SU-DHL-6 (cell line): ENCODE measurements at regions not wholly inside any gene's neighbourhood (a gene's known extent, or its start where the extent isn't known, plus 50 kb on each side); places are given as distances from the start of the nearest gene placed in this dataset.

Experiments used
- H2AFZ ChIP-seq: fragments of 200-600 bp; sonication (generic); 2 replicates; pipeline ENCODE4 v1.6.1; 2014; ENCODE audit warnings: low read depth, mild to moderate bottlenecking, moderate library complexity, mixed read lengths, antibody characterized with exemption, low read length; ENCODE audit not compliant: severe bottlenecking
- H3F3A ChIP-seq: fragments of 200-600 bp; shearing (Covaris generic); 2 replicates; pipeline ENCODE4 v1.6.0; 2016; ENCODE audit warnings: antibody characterized with exemption, mild to moderate bottlenecking; ENCODE audit not compliant: insufficient read depth
- H3K27ac ChIP-seq: fragments of 200-600 bp; sonication (generic); 2 replicates; pipeline ENCODE4 v1.5.1; 2016; ENCODE audit warnings: low read depth, mild to moderate bottlenecking, low read length, moderate library complexity, mixed read lengths
- H3K27me3 ChIP-seq: fragments of 200-600 bp; sonication (generic), shearing (Covaris generic); 2 replicates; pipeline ENCODE4 v1.6.0; 2014; ENCODE audit warnings: mild to moderate bottlenecking, low read length
- H3K36me3 ChIP-seq: fragments of 200-600 bp; sonication (generic); 2 replicates; pipeline ENCODE4 v1.6.1; 2014; ENCODE audit warnings: mild to moderate bottlenecking, low read length, mixed read lengths
- H3K4me2 ChIP-seq: fragments of 300-600, 200-600 bp; shearing (Covaris generic), sonication (generic); 2 replicates; pipeline ENCODE4 v1.6.0; 2014; ENCODE audit warnings: low read length, low read depth, mild to moderate bottlenecking; ENCODE audit not compliant: poor library complexity, severe bottlenecking
- H3K4me3 ChIP-seq: fragments of 200-600 bp; sonication (generic); 2 replicates; pipeline ENCODE4 v1.5.1; 2014; ENCODE audit warnings: antibody characterized with exemption, low read length, mild to moderate bottlenecking, mixed read lengths; ENCODE audit not compliant: insufficient read depth, poor library complexity, severe bottlenecking
- H3K79me2 ChIP-seq: fragments of 200-600 bp; sonication (generic); 2 replicates; pipeline ENCODE4 v1.6.1; 2014; ENCODE audit warnings: mild to moderate bottlenecking, low read length, moderate library complexity; ENCODE audit not compliant: insufficient read depth
- H3K9ac ChIP-seq: fragments of 200-600 bp; sonication (generic); 2 replicates; pipeline ENCODE4 v1.7.0; 2014; ENCODE audit warnings: mild to moderate bottlenecking, low read length
- H3K9me2 ChIP-seq: fragments of 200-600 bp; sonication (generic); replicated peaks from 2 replicates; pipeline ENCODE4 v1.6.1; 2014; ENCODE audit warnings: low read length; ENCODE audit not compliant: insufficient read depth
- H3K9me3 ChIP-seq: fragments of 200-600 bp; sonication (generic); 2 replicates; pipeline ENCODE4 v1.6.1; 2014; ENCODE audit warnings: low read length, mixed read lengths; ENCODE audit not compliant: insufficient read depth
- H4K20me1 ChIP-seq: fragments of 200-600 bp; sonication (generic); 2 replicates; pipeline ENCODE4 v1.6.1; 2014; ENCODE audit warnings: low read depth, mild to moderate bottlenecking, antibody characterized with exemption, low read length, moderate library complexity, mixed read lengths
- EZH2phosphoT487 ChIP-seq: fragments of 200-600 bp; sonication (generic), shearing (Covaris generic); conservative IDR thresholded peaks from 2 replicates; pipeline ENCODE4 v1.6.1; 2018; ENCODE audit warnings: mild to moderate bottlenecking, antibody characterized with exemption, low read length, moderate library complexity, mixed read lengths
- TF ChIP-seq, protein P1 (sequence below): fragments of 200-600 bp; sonication (generic); IDR thresholded peaks from one replicate; pipeline ENCODE4 v1.5.1; 2017; ENCODE audit warnings: antibody characterized with exemption, mild to moderate bottlenecking, low read length, moderate library complexity; ENCODE audit not compliant: insufficient read depth, poor library complexity, severe bottlenecking

DNA sequence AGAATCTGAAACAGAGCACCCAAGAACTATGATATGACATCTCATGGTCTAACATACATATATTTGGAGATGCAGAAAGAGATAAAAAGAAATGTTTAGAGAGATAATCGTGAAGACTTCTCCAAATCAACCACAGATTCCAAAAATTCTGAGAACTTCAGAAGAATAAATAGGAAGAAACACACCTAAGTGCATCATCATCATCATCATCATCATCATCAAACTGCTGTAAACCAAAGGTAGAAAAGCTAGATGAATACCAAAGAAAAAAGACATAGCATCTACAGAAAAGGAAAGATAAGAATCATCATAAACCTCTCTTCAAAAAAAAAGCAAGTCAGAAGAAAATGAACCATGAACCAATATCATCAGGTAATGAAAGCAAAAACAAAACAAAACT is 124.2 kb downstream of the PPP1R3A start:
- Histone ChIP-seq H3K27me3 (no peaks in the 10 kb centered on the region), H3K9me2 (no peaks in the 10 kb centered on the region), H3K9me3 (no peaks in the 10 kb centered on the region), H2AFZ (no peak overlapping the region), H4K20me1 (no peaks in the 10 kb centered on the region), H3K79me2 (no peaks in the 10 kb centered on the region), H3K4me2 (no peak overlapping the region), H3K36me3 (no peaks in the 10 kb centered on the region), H3K4me3 (no peak overlapping the region), H3K9ac (no peak overlapping the region), H3F3A (no peaks in the 10 kb centered on the region), H3K27ac (no peak overlapping the region)
- TF ChIP-seq EZH2phosphoT487, result no peak
- TF ChIP-seq, protein P1, sequence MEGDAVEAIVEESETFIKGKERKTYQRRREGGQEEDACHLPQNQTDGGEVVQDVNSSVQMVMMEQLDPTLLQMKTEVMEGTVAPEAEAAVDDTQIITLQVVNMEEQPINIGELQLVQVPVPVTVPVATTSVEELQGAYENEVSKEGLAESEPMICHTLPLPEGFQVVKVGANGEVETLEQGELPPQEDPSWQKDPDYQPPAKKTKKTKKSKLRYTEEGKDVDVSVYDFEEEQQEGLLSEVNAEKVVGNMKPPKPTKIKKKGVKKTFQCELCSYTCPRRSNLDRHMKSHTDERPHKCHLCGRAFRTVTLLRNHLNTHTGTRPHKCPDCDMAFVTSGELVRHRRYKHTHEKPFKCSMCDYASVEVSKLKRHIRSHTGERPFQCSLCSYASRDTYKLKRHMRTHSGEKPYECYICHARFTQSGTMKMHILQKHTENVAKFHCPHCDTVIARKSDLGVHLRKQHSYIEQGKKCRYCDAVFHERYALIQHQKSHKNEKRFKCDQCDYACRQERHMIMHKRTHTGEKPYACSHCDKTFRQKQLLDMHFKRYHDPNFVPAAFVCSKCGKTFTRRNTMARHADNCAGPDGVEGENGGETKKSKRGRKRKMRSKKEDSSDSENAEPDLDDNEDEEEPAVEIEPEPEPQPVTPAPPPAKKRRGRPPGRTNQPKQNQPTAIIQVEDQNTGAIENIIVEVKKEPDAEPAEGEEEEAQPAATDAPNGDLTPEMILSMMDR, result no peak

DNA sequence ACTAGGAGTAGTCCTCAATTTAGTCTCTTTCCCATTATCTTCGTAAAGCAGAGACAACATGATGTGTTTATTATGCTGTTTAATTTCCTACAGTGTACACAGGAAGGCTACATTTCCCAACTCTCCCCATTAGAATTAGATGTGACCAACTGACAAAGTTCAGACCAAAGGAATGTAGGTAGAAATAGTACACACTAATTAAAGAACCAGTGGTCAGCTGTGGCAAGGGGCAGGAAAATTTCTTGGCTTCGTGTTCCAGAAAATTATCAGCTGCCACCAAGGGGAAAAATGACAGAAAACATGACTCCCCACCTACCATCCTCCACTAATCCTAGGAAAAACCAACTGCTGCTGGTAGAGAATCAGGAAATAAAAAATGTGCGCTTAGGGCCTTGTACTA is 125.6 kb downstream of the PPP1R3A start:
- H3K4me2 ChIP-seq, result no peak overlapping the region
- no peaks in the 10 kb centered on the region for H4K20me1 ChIP-seq
- H3K9me3 ChIP-seq, result no peaks in the 10 kb centered on the region
- no peaks in the 10 kb centered on the region for H3K36me3 ChIP-seq
- no peak overlapping the region for H2AFZ ChIP-seq
- no peaks in the 10 kb centered on the region for H3K9me2 ChIP-seq
- no peak overlapping the region for H3K9ac ChIP-seq
- H3K27ac ChIP-seq, result no peak overlapping the region
- H3F3A ChIP-seq, result no peaks in the 10 kb centered on the region
- H3K79me2 ChIP-seq, result no peaks in the 10 kb centered on the region
- TF ChIP-seq EZH2phosphoT487, result no peak
- TF ChIP-seq, protein P1, result no peak
- no peak overlapping the region for H3K4me3 ChIP-seq
- no peaks in the 10 kb centered on the region for H3K27me3 ChIP-seq

DNA sequence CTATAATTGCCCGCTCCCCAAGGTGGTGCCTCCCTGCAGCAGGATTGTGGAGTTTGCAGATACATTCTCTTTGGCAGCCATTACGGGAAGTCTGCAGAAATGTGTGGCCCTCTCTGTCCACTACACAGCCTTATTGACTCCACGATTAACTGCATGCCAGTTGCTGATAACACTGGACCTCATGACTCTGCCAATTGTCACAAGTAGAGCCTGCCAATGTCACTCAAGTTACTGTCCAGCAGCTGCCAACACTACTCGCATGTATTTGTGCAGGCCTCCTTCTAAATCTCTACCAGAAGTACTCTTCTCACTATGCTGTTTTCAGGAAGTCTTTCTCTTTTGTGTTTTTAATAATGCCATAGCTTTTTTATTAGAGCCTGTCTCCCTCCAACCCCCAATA is 128.8 kb downstream of the PPP1R3A start:
- Histone ChIP-seq H3F3A (no peaks in the 10 kb centered on the region), H3K27ac (no peak overlapping the region), H4K20me1 (no peaks in the 10 kb centered on the region), H3K9me2 (no peaks in the 10 kb centered on the region; the same call in 1 of the 2 replicates), H3K4me3 (no peak overlapping the region), H3K36me3 (no peaks in the 10 kb centered on the region), H2AFZ (no peak overlapping the region), H3K4me2 (no peak overlapping the region), H3K27me3 (no peaks in the 10 kb centered on the region), H3K9me3 (no peaks in the 10 kb centered on the region), H3K79me2 (no peaks in the 10 kb centered on the region), H3K9ac (no peak overlapping the region)
- no peak for TF ChIP-seq EZH2phosphoT487
- TF ChIP-seq, protein P1, result no peak

DNA sequence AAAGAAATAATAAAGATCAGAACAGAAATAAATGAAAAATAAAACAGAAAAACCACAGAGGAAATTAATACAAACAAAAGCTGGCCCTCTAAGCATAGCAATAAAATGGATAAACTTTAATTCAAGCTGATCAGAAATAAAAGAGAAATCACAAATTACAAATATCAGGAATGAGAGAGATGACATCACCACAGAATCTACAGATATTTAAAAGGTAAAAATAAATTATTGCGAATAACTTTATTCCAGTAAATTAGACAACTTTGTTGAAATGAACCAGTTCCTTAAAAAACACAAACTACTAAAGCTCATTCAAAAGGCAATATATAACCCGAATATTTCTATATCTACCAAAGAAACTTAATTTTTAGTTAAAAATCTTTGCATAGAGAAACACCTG is 131.7 kb downstream of the PPP1R3A start:
- Histone ChIP-seq H2AFZ (no peak overlapping the region), H3K4me2 (no peak overlapping the region)

More for the DNA sequence above, 131.7 kb downstream of the PPP1R3A start:
- H3K9me2 ChIP-seq, result no peaks in the 10 kb centered on the region; the same call in 1 of the 2 replicates
- no peaks in the 10 kb centered on the region for H3K36me3 ChIP-seq
- TF ChIP-seq EZH2phosphoT487, result no peak
- TF ChIP-seq, protein P1, result no peak
- H3K9ac ChIP-seq, result no peak overlapping the region
- H3K27ac ChIP-seq, result no peak overlapping the region
- H3K79me2 ChIP-seq, result no peaks in the 10 kb centered on the region
- H3K4me3 ChIP-seq, result no peak overlapping the region
- H3K9me3 ChIP-seq, result no peaks in the 10 kb centered on the region
- no peaks in the 10 kb centered on the region for H3F3A ChIP-seq
- no peaks in the 10 kb centered on the region for H4K20me1 ChIP-seq
- no peaks in the 10 kb centered on the region for H3K27me3 ChIP-seq
